Sigmoid colon (tissue), 6 donors: ENCODE measurements at regions not wholly inside any gene's neighbourhood (a gene's known extent, or its start where the extent isn't known, plus 50 kb on each side); places are given as distances from the start of the nearest gene placed in this dataset.
A peak's percentile ranks its signal among the peaks of the same experiment; 100 is the strongest.
"Not testable (repeated sequence)": the region's sequence is repeated elsewhere in the genome, so short reads cannot be mapped to it uniquely, and the experiment has no call there.

Source experiments
- DNase-seq: peaks from one replicate; pipeline ENCODE4 v3.0.0-alpha.2; 2019
- H3K27ac ChIP-seq, 4 donors: fragments of 200-600 bp; sonication (generic); one replicate each; pipeline ENCODE4 v1.5.1; 2016 to 2019; ENCODE audit warnings: mild to moderate bottlenecking in 1 of 4
- H3K27me3 ChIP-seq, 3 donors: fragments of 200-600 bp; sonication (generic); one replicate each; pipeline ENCODE4 v1.5.1; 2019; ENCODE audit warnings: mild to moderate bottlenecking in 1 of 3
- H3K36me3 ChIP-seq, 4 donors: fragments of 200-600 bp; sonication (generic); one replicate each; pipeline ENCODE4 v1.5.1; 2016 to 2019
- H3K4me1 ChIP-seq, 4 donors: fragments of 200-600 bp; sonication (generic); one replicate each; pipeline ENCODE4 v1.5.1; 2017 to 2019
- H3K4me3 ChIP-seq, 4 donors: fragments of 200-600 bp; sonication (generic); one replicate each; pipeline ENCODE4 v1.5.1; 2017 to 2019; ENCODE audit warnings: mild to moderate bottlenecking in 2 of 4, moderate library complexity in 1 of 4
- H3K9me3 ChIP-seq, 4 donors: fragments of 200-600 bp in 3 of 4; sonication (generic) in 3 of 4; one replicate each; pipeline versions ENCODE4 v1.5.1 to v1.6.1; 2013 to 2019
- CTCF ChIP-seq, 4 experiments: fragments of 450-650 bp in 3 of 4; fragments of 200-600 bp in 1 of 4; IDR thresholded peaks; one replicate each; pipeline ENCODE4 v1.5.1; 2016 to 2019; ENCODE audit warnings: antibody characterized with exemption in 4 of 4, mild to moderate bottlenecking in 3 of 4, moderate library complexity in 2 of 4
- EP300 ChIP-seq, 4 donors: sonication (generic); formaldehyde crosslinking; IDR thresholded peaks; one replicate each; pipeline ENCODE4 v1.6.1; 2017; ENCODE audit warnings: antibody characterized with exemption in 4 of 4
- POLR2A ChIP-seq, 2 donors: fragments of 450-650 bp; IDR thresholded peaks; one replicate each; pipeline ENCODE4 v1.6.1; 2016; ENCODE audit warnings: antibody characterized with exemption in 2 of 2, mild to moderate bottlenecking in 2 of 2, moderate library complexity in 2 of 2
- POLR2AphosphoS5 ChIP-seq, 4 donors: sonication (generic); formaldehyde crosslinking; IDR thresholded peaks; one replicate each; pipeline ENCODE4 v1.6.1; 2017; ENCODE audit warnings: antibody characterized with exemption in 4 of 4
- WGBS, 2 donors: extraction: QIAGEN DNeasy Blood & Tissue Kit; methylation state at CpG; one replicate each; pipeline ENCODE4 v1.1.7; 2013; 5-methylcytosine and 5-hydroxymethylcytosine counted together
- intact Hi-C: fragments of 100-400 bp; cut with DNase I; formaldehyde crosslinking; loops from one replicate; pipeline ENCODE4 v1.15.1; 2023
- donor health status: healthy with polysubstance abuse.
- donor health status: healthy.

DNA sequence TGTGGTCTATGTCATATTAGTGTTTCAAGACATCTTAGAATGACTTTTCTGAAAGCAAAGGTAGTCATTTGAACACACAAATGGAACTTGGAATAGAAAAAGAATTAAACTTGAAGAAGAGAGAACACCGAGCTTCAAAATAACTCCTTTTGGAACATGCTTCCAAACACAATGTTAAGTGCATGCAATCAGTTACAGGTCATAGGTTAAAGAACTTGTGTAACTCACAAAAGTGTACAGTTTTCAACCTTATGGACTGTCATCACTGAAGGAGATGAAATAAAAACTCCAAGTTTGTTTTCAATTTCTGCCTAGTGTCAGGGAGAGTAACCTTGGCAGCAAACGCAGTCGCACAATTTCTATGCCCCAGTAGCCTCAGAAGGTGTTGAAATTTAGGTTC is 192.9 kb upstream of the NECTIN3 start:
- TF ChIP-seq POLR2AphosphoS5 (IDR thresholded peaks at IDR 0.05) (no peak), POLR2A (IDR thresholded peaks at IDR 0.05) (no peak), EP300 (IDR thresholded peaks at IDR 0.05) (no peak), CTCF (IDR thresholded peaks at IDR 0.05) (no peak)
- no peaks in the 10 kb centered on the region for H3K36me3 ChIP-seq

DNA sequence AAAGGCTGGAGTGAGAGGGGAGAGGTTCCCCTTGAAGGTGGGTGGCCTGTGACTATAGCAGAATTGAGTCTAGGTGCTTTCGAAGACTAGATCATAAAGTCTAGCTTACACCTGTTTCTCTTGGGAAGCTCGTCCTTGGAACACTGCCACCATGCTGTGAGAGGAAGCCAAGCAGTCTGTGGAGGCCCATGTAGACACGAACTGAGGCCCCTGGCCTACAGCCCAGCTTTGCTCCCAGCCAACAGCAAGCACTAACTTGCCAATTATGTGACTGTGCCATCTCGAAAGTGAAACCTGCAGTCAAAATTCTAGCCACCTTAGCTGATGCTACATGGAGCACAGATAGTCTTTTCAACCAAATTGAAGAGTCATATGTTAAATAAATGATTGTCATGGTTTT is 190.5 kb upstream of the NECTIN3 start:
- Histone ChIP-seq H3K27me3 (no peaks in the 10 kb centered on the region), H3K36me3 (no peaks in the 10 kb centered on the region), H3K4me3 (no peak overlapping the region), H3K27ac (no peak overlapping the region), H3K4me1 (no peaks in the 10 kb centered on the region), H3K9me3 (no peaks in the 10 kb centered on the region)
- intact Hi-C loops, result no loop called here
- WGBS, 2 donors, result 20 to 43% methylated on average over 4 of the region's 4 CpGs
- peak; percentile 87 for DNase-seq
- TF ChIP-seq CTCF (IDR thresholded peaks at IDR 0.05) (no peak), POLR2AphosphoS5 (IDR thresholded peaks at IDR 0.05) (peak in 2 of 4 donors; percentile 19 to 31)

More for the DNA sequence above, 192.9 kb upstream of the NECTIN3 start:
- Histone ChIP-seq H3K9me3 (peaks cover 0 to 3% (median 0%) of the 10 kb centered on the region in 4 donors), H3K27ac (no peak overlapping the region), H3K4me1 (no peaks in the 10 kb centered on the region), H3K4me3 (no peak overlapping the region), H3K27me3 (no peaks in the 10 kb centered on the region)
- WGBS, 2 donors, result 84 to 92% methylated on average over 3 of the region's 3 CpGs
- intact Hi-C loops, result no loop called here
- no peak for DNase-seq

DNA sequence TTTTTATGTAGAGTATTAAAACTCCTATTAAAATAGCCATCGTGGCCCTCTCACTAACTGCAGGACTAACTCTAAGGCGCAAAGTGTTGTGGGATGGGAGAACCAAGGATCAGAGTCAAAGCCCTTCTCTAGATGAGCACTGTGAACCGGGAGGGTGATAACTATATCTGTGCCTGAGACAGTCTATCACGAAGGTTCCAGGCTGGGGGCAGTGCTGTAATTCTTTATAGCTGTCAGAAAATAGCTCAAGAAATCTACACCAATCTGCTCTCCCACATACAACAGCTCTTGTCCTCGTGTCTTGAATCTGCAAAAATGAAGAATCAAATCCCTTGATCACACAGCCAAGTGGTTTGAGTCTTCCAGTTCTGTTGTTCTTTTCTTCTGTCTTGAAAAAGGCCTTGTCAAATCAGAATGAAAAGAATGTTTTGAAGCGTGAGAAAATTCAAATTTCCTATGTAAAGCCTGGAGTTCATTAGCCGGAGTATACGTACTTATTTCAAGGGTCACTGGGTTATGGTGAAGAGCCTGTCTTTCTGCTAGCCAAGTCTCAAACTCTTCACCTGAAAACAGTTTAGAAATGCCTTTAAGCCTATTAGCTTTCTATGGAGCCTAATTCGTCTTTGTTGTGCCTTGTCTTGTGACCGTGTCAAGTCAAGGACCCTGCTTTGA is 185.3 kb upstream of the NECTIN3 start:
- 87 to 92% methylated on average over 10 of the region's 10 CpGs for WGBS, 2 donors
- no peaks in the 10 kb centered on the region for H3K36me3 ChIP-seq
- TF ChIP-seq CTCF (IDR thresholded peaks at IDR 0.05), result no peak
- TF ChIP-seq POLR2A (IDR thresholded peaks at IDR 0.05), result no peak
- no peak for TF ChIP-seq POLR2AphosphoS5 (IDR thresholded peaks at IDR 0.05)
- TF ChIP-seq EP300 (IDR thresholded peaks at IDR 0.05), result no peak

DNA sequence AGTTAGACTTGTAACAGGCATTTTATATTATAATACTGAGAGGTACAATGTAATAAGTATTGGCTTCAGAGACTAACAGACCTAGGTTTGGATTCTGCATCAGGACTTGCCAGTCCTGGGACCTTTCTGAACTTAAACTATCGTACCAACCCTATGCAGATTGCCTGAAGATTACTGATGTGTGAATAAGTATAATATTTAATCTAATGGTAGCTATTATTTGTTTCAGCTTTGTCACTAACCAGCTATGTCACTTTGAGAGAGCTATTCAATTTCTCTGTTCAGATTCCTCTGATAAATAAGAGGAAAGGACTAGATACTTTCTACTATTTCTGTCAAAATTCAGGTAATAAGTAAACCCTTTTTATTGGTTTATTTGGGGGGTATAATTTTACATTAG is 184.4 kb upstream of the NECTIN3 start:
- intact Hi-C loops, result no loop called here
- no peak for DNase-seq
- WGBS, 2 donors, result 92 to 93% methylated on average over 1 of the region's 1 CpG

More for the DNA sequence above, 185.3 kb upstream of the NECTIN3 start:
- Histone ChIP-seq H3K27ac (no peak overlapping the region), H3K9me3 (no peaks in the 10 kb centered on the region), H3K27me3 (no peaks in the 10 kb centered on the region), H3K4me3 (no peak overlapping the region), H3K4me1 (no peaks in the 10 kb centered on the region)
- DNase-seq, result no peak
- intact Hi-C loops, result no loop called here

DNA sequence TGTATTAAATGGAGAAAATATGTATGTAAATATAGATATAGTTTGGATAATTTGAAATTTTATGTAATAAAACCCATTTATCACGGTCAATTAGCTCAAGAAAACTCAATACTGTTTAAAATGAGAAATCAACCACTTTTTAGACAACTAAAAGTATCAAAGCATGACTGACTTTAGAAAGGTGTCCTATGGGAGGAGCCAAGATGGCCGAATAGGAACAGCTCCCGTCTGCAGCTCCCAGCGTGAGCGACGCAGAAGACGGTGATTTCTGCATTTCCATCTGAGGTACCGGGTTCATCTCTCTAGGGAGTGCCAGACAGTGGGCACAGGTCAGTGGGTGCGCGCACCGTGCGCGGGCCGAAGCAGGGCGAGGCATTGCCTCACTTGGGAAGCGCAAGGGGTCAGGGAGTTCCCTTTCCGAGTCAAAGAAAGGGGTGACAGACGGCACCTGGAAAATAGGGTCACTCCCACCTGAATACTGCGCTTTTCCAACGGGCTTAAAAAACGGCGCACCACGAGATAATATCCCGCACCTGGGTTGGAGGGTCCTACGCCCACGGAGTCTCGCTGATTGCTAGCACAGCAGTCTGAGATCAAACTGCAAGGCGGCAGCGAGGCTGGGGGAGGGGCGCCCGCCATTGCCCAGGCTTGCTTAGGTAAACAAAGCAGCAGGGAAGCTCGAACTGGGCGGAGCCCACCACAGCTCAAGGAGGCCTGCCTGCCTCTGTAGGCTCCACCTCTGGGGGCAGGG is 182.8 kb upstream of the NECTIN3 start:
- H3K9me3 ChIP-seq, intact Hi-C loops, DNase-seq, H3K4me3 ChIP-seq, H3K27ac ChIP-seq, H3K4me1 ChIP-seq, H3K27me3 ChIP-seq, H3K36me3 ChIP-seq: not testable (repeated sequence)
- WGBS, 2 donors, result 53 to 94% methylated on average over 29 to 30 of the region's 33 CpGs

More for the DNA sequence above, 184.4 kb upstream of the NECTIN3 start:
- Histone ChIP-seq H3K36me3 (no peaks in the 10 kb centered on the region), H3K4me3 (no peak overlapping the region), H3K9me3 (no peaks in the 10 kb centered on the region), H3K27ac (no peak overlapping the region), H3K4me1 (no peaks in the 10 kb centered on the region), H3K27me3 (no peaks in the 10 kb centered on the region)
- TF ChIP-seq EP300 (IDR thresholded peaks at IDR 0.05) (no peak), CTCF (IDR thresholded peaks at IDR 0.05) (no peak), POLR2AphosphoS5 (IDR thresholded peaks at IDR 0.05) (no peak), POLR2A (IDR thresholded peaks at IDR 0.05) (no peak)

- H3K4me1 ChIP-seq, H3K27me3 ChIP-seq, intact Hi-C loops, DNase-seq, H3K9me3 ChIP-seq, H3K27ac ChIP-seq, H3K36me3 ChIP-seq, H3K4me3 ChIP-seq: not testable (repeated sequence)
- 81 to 100% methylated on average over 2 to 3 of the region's 3 CpGs for WGBS, 2 donors
These were observed 182.3 kb upstream of the NECTIN3 start for GRCh38 chr3:110889376-110889699.
